ENCODE measurements at regions not wholly inside any gene's neighbourhood (a gene's known extent, or its start where the extent isn't known, plus 50 kb on each side); places are given as distances from the start of the nearest gene placed in this dataset.

GRCh38 chr2:238774071-238774470 is 73.8 kb upstream of the TWIST2 start:
- TF ChIP-seq CTCF (IDR thresholded peaks at IDR 0.05) (no peak), POLR2A (IDR thresholded peaks at IDR 0.05) (no peak), POLR2AphosphoS5 (IDR thresholded peaks at IDR 0.05; ENCODE audit: insufficient read depth in 1 of 2, low read depth in 1 of 2) (no peak)

Measured in vagina (tissue), 2 donors.